AG04449 (cell line): ENCODE measurements at regions not wholly inside any gene's neighbourhood (a gene's known extent, or its start where the extent isn't known, plus 50 kb on each side); places are given as distances from the start of the nearest gene placed in this dataset.
A peak's percentile ranks its signal among the peaks of the same experiment; 100 is the strongest.

Source experiments
- CTCF ChIA-PET: fragments of 350-600 bp; formaldehyde crosslinking; extraction: SDS; loops from one replicate; lab custom pipeline; 2021; ENCODE audit warnings: antibody characterized with exemption; lab: Yijun Ruan, JAX
- POLR2A ChIA-PET: fragments of 400-600, 350-600 bp; formaldehyde crosslinking; extraction: SDS; loops from one replicate; lab custom pipeline; 2020; ENCODE audit warnings: antibody characterized with exemption, inconsistent platforms; lab: Yijun Ruan, JAX
- DNase-seq: peaks from one replicate; pipeline ENCODE4 v3.0.0-alpha.2; 2010; ENCODE audit warnings: low read depth, low spot score
- H3K4me3 ChIP-seq: 2 replicates; pipeline ENCODE4 v1.5.1; 2011; ENCODE audit warnings: low read depth, mild to moderate bottlenecking, control low read depth, low read length
- CTCF ChIP-seq: IDR thresholded peaks from one replicate; pipeline ENCODE4 v1.5.1; 2011; ENCODE audit warnings: mild to moderate bottlenecking, moderate library complexity, low read length, control low read depth, inconsistent platforms; ENCODE audit not compliant: insufficient read depth; ENCODE audit errors: missing control alignments

DNA sequence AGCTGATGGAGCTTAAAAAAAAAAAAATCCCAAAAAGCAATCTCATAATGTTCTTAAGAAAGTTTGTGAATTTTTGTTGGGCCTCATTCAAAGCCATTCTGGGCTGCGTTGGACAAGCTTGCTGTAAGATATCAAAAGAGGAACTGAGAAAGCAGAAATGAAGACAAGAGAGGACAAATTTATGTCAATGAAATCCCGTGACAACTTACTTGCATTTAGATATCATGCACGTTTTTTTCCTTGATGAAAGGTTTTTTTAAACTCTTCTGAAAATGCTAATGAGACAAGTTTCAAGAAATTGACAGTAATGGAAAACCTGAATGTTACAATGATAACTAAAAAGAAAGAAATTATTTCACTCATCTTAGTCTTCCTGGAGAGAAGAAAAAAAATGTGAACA, 662.9 kb downstream of the SQOR start:
- H3K4me3 ChIP-seq, result no peak overlapping the region
- DNase-seq, result no peak
- ChIA-PET CTCF (interaction anchor here (1.4 kb wide), 1 partner anchor 14 kb away, joined by 4 read pairs; no protein-coding TSS in a partner anchor), POLR2A (no interaction called here)
- no peak for TF ChIP-seq CTCF

- TF ChIP-seq CTCF, result no peak
- CTCF ChIA-PET, result interaction anchor here (1.0 kb wide), 1 partner anchor 11 kb away, joined by 3 read pairs; no protein-coding TSS in a partner anchor
- no peak overlapping the region for H3K4me3 ChIP-seq
- DNase-seq, result no peak
- POLR2A ChIA-PET, result no interaction called here
These were observed 665.9 kb downstream of the SQOR start for GRCh38 chr15:46300716-46301115.

GRCh38 chr15:46301291-46301690, 666.5 kb downstream of the SQOR start:
- ChIA-PET POLR2A (no interaction called here), CTCF (interaction anchor here (1.0 to 2.5 kb wide), 2 partner anchors 10 kb away, joined by 3 to 11 read pairs; no protein-coding TSS in a partner anchor)
- DNase-seq, result no peak
- TF ChIP-seq CTCF, result no peak
- H3K4me3 ChIP-seq, result no peak overlapping the region

DNA sequence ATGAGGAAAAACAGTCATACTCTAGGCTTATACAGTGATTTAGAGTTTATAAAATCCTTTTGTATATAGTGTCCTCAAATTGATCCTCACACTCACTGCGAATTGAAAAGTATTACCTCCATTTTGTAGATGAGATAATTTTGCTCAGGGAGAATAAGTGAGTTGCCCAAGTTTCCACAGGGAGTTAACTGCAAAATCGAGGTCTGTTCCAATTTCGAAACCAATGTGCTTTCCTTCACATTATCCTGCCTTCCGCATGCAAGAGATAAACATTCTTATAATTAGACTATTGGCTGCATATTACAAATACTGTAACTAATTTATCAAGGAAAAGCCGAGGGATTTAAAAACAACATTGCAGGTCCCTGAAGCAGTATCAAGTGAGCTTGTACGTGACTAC, 667.0 kb downstream of the SQOR start:
- TF ChIP-seq CTCF, result no peak
- ChIA-PET CTCF (interaction anchor here (0.6 to 2.5 kb wide), 2 partner anchors 9 to 587 kb away, joined by 3 to 11 read pairs; no protein-coding TSS in a partner anchor), POLR2A (no interaction called here)
- DNase-seq, result no peak
- no peak overlapping the region for H3K4me3 ChIP-seq

GRCh38 chr15:46304321-46304720, 669.5 kb downstream of the SQOR start:
- ChIA-PET POLR2A (no interaction called here), CTCF (interaction anchor here (1.2 kb wide), 1 partner anchor 199 kb away, joined by 3 read pairs; no protein-coding TSS in a partner anchor)
- no peak for DNase-seq
- peak; percentile 11 for TF ChIP-seq CTCF
- no peak overlapping the region for H3K4me3 ChIP-seq

DNA sequence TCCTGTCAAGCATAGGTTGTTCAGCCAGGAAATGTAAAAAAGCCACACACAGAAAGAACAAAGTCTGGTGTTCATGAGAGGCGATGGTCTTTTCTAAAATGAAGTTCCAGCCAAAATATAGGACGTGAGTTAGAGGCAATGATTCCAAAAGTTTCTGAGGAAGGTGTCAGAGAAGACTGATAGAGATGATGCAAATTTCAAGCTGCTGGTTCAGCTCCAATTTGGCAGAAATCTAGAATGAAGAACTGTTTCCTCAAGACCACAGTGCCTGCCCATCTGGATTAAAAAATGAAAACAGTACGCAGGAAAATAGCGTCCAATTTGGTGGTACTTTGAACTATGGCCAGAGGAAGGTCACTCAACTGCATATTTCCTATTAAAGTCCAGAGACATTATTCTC, 672.9 kb downstream of the SQOR start:
- no peak for TF ChIP-seq CTCF
- H3K4me3 ChIP-seq, result no peak overlapping the region
- DNase-seq, result no peak
- POLR2A ChIA-PET, result no interaction called here
- CTCF ChIA-PET, result interaction anchor here (1.0 to 1.2 kb wide), 2 partner anchors 195 to 602 kb away, joined by 3 to 4 read pairs; no protein-coding TSS in a partner anchor
